COLO668 (cell line): ENCODE measurements at regions not wholly inside any gene's neighbourhood (a gene's known extent, or its start where the extent isn't known, plus 50 kb on each side); places are given as distances from the start of the nearest gene placed in this dataset.
A peak's percentile ranks its signal among the peaks of the same experiment; 100 is the strongest.
"Not testable (repeated sequence)": the region's sequence is repeated elsewhere in the genome, so short reads cannot be mapped to it uniquely, and the experiment has no call there.

Experiments
- DNase-seq: peaks from one replicate; lab custom pipeline; 2025; ENCODE audit not compliant: unreplicated experiment; lab: John Stamatoyannopoulos, UW

DNA sequence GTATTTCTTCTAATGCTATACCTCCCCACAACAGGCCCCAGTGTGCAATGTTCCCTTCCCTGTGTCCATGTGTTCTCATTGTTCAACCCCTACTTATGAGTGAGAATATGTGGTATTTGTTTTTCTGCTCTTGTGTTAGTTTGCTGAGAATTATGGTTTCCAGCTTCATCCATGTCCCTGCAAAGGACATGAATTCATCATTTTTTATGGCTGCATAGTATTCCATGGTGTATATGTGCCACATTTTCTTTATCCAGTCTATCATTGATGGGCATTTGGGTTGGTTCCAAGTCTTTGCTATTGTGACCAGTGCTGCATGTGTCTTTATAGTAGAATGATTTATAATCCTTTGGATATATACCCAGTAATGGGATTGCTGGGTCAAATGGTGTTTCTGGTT is 95.7 kb upstream of the HEY2 start:
- not testable (repeated sequence) for DNase-seq

DNA sequence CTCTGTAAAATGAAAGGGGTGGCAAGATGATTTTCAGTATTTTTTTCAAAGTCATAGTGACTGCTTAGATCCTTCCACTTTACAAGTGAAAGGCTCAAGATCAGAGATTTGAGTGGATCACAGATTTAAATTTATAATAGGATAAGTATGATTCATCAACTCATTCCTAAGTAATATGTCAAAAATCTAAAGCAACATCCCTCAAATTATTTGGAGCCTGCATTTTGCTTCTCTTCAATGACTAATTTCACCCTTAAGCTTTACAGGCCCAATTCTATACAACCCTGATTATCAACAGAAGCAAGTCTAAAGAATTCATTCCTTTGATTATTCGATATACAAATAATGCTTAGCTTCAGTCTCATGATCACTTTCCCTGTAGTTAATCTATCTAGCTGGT is 93.9 kb upstream of the HEY2 start:
- no peak for DNase-seq

DNA sequence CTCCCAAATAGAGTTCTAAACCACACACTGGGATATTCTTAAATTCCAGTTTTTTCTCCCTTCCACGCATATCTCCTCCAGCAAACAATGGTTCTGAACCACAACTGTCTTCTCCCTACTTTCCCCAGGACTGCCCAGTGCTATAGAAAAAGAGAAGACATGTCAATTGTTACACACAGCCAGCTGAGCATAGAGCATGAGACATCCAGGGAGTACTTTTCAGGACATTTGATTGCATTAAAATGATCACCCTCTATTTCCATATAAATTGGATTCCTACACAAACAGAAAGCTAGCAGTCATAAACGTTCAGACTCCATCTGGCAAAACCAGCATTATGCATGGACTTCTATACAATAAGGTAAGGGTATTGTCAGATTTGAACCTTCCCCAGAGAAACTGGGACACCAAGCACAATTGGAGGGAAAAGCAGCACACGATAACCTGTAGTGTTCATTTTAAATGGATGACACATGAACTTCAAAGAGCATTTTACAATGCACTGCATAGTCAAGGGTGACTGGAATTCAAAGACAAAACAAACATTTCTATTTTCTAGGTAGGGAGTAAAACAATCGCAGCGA is 93.1 kb upstream of the HEY2 start:
- DNase-seq, result peak; percentile 15

DNA sequence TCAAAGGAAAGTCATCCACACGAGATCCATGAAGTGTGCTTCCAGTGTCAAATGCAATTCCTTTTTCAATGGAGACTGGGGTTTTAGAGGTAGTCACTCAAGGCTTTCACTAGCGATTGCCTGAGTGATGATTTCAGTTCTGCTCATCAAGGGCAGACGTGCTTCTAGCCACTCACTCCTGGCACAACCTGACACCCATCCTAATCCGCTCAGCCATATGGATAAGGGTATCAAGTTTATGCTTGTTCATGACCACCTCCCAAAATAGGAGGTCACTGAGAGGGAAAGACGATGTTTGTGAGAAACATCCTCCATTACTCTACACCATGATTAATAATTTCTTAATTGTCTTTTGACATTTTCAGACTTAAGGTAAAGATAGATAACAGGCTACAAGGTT is 91.3 kb upstream of the HEY2 start:
- DNase-seq, result no peak

DNA sequence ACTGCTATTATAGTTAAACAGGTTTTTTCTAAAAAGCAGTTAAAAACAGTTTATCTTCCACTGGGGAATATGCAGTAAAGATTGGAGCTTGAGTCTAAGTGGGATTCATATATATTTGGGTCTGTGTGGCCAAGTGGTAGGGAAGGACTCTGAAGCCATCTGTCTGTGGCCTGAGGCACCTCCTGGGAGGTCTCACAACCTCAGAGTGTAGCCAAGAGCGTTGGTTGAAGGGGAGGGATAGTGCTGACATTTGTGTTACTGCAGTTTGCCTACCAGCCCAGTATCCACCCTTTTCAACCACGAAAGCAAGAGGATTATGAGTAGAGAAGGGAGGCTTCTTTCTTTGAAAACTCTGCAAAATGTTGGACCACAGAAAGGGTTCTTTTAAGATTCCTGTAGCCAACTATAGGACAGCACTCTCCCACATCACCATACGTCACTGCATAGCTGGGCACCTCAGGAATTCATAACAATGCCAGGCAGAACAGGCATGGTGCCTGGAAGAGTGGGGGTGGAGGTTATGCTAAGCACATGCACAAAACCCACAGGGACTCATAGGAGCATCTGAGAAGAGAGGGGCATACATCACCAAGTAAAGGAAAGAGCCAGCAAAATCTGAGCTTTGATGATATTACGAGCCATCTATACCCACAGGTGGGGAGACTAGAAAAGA is 90.5 kb upstream of the HEY2 start:
- DNase-seq, result no peak

DNA sequence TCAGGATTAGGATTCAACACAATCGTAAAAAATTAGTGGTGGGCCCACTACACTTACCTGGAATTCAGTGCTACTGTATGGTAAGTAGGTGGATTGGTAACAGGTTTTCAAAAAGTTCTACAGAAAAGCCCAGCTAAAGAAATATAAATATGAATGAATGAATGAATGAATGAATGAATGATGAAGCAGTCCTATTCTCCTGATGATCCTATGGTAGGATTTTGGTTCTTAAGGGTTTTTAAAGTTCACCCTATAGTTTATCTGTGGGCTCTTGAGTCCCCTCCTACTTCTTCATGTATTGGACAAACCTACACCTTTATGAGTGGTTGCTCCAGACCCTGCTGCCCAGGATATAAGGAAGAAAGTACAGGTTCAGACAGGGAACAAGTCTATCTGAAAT is 89.5 kb upstream of the HEY2 start:
- DNase-seq, result no peak

DNA sequence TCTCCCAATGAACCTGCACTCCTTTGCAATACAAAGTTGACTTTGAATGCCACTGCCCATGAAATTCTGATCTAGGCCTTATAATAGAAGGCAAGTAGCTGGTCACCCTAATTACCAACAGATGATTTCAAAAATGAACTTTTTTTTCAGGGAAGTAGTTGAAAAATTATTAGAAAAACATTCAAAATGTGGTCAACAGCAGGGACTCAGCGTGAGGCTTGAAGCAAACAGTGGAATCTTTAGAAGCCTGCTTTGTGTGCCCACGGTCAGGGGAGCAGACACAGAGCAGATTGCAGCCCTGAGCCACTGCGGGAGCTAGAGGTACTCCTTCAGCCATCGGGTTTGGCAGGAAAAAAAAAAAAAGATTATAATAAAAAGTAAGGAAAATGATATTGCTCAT is 87.1 kb upstream of the HEY2 start:
- DNase-seq, result no peak

DNA sequence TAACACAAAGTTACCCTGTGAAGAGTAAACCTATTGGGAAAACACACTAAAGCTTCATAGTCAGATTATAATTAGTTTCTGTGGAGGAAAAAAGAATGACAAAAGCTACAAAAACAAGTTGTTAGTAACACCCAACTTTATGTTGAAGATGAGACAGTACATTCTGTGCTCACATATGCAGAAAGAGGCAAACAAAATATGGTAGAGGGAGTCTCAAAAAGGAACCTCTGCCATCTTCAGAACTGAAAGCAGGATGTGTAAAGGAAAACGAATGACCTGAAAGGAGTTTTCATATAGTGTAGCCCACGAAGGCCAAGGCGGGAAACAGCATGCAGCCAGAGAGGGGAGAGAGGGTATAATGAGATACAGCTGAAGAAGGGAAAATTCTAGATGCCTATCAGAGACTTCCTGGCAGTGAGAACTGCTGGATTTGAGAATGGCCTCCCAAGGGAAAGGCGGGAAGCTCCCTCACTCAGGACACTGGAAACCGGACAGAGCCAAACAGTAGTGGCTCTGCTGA is 84.1 kb upstream of the HEY2 start:
- no peak for DNase-seq

DNA sequence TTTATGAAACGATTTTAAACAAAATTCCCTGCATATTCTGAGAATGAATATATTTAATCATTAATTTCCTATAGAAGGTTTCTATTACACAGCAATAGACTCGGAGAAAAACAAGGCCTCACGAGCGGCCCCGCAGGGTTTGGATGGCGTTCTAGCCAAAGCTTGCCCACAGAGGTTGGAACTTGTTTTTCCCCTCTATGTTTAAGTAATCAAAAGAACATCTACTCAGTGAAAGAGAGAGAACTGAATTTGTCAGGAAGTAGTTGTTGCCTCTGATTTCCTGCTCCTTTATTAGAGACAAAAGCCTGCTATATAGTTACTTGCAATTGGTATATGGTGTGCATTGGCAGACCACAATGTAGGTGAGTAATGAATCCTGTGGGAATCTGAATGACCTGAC is 82.1 kb upstream of the HEY2 start:
- DNase-seq, result no peak

DNA sequence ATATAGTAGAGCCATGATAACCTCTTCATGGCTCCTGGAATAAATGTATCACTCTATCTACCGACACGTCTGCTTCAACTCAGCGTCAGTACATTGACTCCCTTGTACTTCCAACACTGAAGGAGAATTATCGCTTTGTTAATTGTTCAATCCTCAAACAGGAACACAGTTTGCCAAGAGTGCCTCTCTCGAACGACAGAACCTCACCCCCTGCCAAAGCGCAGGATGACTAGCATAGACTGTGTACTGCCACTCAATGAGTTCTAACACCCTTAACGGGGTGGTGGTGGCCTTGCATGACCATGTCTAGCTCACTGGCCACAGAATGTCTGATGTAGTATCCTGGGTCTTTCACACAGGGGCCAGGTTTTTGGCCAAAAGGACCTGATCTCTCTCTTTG is 81.4 kb upstream of the HEY2 start:
- no peak for DNase-seq

DNA sequence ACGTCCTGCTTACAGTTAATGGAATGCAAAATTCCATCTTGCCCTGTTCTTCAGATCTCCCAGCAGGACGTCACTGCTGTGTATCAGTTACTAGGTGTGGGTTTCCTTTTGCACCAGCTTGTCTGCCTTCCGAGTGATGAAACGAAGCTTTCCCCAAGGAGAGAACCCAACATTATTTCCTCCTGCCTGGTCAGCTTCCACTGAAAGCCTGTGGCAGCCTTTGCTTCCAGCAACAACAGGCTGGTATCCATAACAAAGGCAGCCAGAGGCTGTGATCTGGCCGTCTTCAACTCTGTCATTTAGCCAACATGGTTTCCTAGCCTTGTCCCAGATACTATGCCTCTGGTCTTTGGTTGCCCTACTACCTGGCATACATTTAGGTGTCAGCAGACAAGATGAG is 78.9 kb upstream of the HEY2 start:
- no peak for DNase-seq

DNA sequence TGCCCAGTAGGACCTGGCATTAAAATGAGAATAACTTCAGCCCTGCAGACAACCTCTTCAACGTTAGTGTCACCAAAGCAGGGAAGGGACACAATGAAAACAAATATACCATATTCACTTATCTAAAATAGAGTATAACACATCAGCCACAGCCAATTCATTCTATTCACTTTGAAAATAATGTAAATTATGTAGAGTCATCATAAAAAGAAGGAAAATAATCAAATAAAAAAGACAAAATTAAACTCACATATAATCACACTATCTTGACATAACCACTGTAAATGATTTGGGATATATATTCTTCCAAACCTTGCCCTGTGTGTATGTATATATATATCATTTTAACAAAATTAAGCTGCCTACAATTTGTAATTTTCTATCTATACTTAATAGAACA is 78.1 kb upstream of the HEY2 start:
- DNase-seq, result no peak

DNA sequence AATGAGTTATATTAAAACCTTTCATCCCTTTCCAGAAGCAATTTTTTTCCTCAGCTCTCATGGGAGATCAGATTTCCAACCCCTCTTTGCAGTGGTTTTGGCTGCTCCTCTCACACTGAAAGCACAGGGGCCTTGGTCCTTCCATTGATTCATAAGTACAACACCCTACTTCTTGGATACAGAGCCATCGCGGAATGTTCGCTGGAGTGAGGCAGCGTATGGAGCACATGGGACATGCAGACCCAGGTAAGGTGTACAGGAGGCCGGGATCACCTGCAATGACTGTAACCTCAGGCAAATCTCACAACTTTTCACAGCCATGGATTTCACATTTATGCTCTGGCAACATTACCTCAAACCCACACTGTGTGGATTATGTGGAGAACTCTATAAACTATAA is 75.2 kb upstream of the HEY2 start:
- DNase-seq, result no peak

DNA sequence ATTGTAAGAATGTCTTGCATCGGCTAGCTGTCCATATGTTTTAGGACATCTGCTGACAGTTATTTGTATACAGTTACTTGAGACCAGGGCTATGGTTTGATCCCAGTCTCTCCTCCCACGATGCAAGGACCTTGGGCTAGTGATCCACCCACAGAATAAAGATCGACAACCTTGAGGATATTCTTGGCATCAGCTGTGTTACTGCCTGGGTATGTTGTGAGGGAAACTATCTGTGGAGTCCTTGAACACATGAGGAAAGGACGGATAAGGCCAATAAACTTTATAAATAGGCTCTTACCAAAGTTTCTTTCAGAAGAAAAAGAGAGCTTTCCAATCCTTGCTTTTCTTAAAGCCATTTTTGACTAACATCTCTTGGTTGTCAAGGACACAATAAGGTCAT is 70.8 kb upstream of the HEY2 start:
- no peak for DNase-seq

DNA sequence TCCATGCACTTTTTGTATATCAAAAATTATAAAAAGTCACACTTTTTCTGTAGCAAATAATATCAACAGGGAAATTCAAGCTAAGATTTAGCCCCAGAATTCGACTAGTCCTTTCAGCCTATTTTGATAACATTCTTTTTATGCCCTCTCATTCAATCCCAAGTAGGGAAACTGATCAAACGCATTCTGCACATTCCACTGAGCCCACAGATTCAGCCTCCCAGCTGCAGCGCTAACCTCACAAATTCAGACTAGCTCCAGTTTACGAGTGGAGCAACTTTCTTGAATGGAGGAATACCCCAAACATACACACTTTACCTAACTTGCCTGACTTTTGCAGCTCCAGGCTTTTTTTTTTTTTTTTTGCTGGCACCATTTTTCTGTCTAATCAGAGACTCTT is 70.3 kb upstream of the HEY2 start:
- no peak for DNase-seq

DNA sequence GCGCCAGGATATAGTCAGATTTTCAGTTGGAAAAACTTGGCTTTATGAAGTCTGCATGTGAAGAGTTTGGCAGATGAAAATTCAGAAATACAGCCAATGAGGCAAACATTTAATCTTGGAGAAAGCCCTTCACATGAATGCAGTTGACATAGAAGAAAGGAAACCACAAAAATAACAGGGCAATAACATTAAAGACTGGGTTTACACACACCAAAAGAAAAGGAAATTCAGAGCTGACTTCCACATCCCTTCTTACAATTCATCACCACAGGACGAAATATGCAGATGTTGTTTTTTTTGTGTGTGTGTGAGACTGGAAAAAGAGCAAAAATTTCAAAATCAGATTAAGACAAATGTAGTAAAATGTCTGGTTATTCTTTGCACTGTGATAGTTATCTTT is 69.8 kb upstream of the HEY2 start:
- DNase-seq, result no peak

DNA sequence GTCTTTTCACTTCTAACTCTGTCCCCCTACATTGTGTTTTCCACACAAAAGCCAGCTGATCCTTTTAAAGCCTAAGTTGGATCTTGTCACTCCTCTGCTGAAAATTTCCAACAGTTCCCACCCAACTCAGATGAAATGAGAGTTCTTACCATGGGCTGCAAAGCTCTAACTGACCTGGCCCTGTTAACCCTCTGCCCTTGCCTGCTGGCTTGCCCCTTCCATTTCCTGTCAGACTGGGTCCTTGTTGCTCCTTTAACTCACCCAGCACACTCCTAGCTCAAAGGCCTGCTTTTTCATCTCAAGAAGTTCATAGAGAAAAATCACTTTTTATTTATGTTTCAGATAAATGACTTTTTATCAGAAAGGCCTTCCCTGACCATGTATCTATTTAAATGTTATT is 66.5 kb upstream of the HEY2 start:
- DNase-seq, result no peak

DNA sequence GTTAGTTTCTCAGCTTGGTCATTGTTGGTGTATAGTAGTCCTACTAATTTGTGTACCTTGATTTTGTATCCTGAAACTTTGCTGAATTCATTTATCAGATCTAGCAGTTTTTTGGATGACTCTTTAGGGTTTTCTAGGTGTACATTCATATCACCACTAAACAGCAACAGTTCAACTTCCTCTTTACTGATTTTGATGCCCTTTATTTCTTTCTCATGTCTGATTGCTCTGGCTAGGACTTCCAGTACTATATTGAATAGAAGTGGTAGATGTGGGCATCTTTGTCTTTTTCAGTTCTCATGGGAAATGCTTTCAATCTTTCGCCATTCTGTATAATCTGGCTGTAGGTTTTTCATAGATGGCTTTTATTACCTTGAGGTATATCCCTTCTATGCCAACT is 61.3 kb upstream of the HEY2 start:
- DNase-seq, result no peak

DNA sequence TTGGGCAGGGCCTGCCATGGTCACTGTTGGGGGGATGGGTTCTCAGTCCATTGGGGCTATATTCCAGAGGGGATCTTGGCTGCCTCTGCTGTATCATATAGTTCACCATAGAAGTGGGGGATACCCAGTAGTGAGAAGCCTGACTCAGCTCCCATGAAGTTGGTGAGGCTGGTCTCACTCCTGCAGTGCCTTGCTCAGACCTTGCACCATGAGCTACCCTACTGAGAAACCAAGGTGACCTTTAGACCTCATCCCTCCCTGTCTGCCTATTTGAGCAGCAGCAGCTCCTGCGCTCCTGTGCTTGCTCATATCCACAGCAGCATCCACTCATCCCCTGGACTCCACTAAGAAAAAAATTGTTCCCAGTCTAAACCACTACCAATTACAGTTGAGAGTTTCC is 56.0 kb upstream of the HEY2 start:
- DNase-seq, result no peak

DNA sequence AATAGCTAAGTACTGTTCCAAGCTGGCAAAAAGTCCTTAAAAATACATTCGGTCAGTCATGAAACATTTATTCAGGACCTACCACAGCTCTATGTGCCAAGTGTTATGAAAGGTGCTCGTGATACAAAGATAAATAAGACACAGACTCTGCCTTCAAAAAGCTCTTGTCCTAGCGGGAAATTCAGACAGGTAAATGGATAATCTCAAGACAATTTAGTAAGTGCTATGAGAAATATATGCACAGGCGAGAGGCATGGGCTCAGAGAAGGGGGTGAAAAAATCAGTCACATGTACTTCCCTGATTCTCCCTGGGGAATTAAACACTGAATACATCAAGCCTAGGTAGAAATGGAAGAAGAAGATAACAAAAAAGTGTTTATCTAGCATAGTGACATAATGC is 49.8 kb upstream of the HEY2 start:
- DNase-seq, result no peak
